Sigmoid colon (tissue), 6 donors: ENCODE measurements at regions not wholly inside any gene's neighbourhood (a gene's known extent, or its start where the extent isn't known, plus 50 kb on each side); places are given as distances from the start of the nearest gene placed in this dataset.

Source experiments
- DNase-seq: peaks from one replicate; pipeline ENCODE4 v3.0.0-alpha.2; 2019
- H3K27ac ChIP-seq, 4 donors: fragments of 200-600 bp; sonication (generic); one replicate each; pipeline ENCODE4 v1.5.1; 2016 to 2019; ENCODE audit warnings: mild to moderate bottlenecking in 1 of 4
- H3K27me3 ChIP-seq, 3 donors: fragments of 200-600 bp; sonication (generic); one replicate each; pipeline ENCODE4 v1.5.1; 2019; ENCODE audit warnings: mild to moderate bottlenecking in 1 of 3
- H3K36me3 ChIP-seq, 4 donors: fragments of 200-600 bp; sonication (generic); one replicate each; pipeline ENCODE4 v1.5.1; 2016 to 2019
- H3K4me1 ChIP-seq, 4 donors: fragments of 200-600 bp; sonication (generic); one replicate each; pipeline ENCODE4 v1.5.1; 2017 to 2019
- H3K4me3 ChIP-seq, 4 donors: fragments of 200-600 bp; sonication (generic); one replicate each; pipeline ENCODE4 v1.5.1; 2017 to 2019; ENCODE audit warnings: mild to moderate bottlenecking in 2 of 4, moderate library complexity in 1 of 4
- H3K9me3 ChIP-seq, 4 donors: fragments of 200-600 bp in 3 of 4; sonication (generic) in 3 of 4; one replicate each; pipeline versions ENCODE4 v1.5.1 to v1.6.1; 2013 to 2019
- CTCF ChIP-seq, 4 experiments: fragments of 450-650 bp in 3 of 4; fragments of 200-600 bp in 1 of 4; IDR thresholded peaks; one replicate each; pipeline ENCODE4 v1.5.1; 2016 to 2019; ENCODE audit warnings: antibody characterized with exemption in 4 of 4, mild to moderate bottlenecking in 3 of 4, moderate library complexity in 2 of 4
- EP300 ChIP-seq, 4 donors: sonication (generic); formaldehyde crosslinking; IDR thresholded peaks; one replicate each; pipeline ENCODE4 v1.6.1; 2017; ENCODE audit warnings: antibody characterized with exemption in 4 of 4
- POLR2A ChIP-seq, 2 donors: fragments of 450-650 bp; IDR thresholded peaks; one replicate each; pipeline ENCODE4 v1.6.1; 2016; ENCODE audit warnings: antibody characterized with exemption in 2 of 2, mild to moderate bottlenecking in 2 of 2, moderate library complexity in 2 of 2
- POLR2AphosphoS5 ChIP-seq, 4 donors: sonication (generic); formaldehyde crosslinking; IDR thresholded peaks; one replicate each; pipeline ENCODE4 v1.6.1; 2017; ENCODE audit warnings: antibody characterized with exemption in 4 of 4
- WGBS, 2 donors: extraction: QIAGEN DNeasy Blood & Tissue Kit; methylation state at CpG; one replicate each; pipeline ENCODE4 v1.1.7; 2013; 5-methylcytosine and 5-hydroxymethylcytosine counted together
- intact Hi-C: fragments of 100-400 bp; cut with DNase I; formaldehyde crosslinking; loops from one replicate; pipeline ENCODE4 v1.15.1; 2023
- donor health status: healthy with polysubstance abuse.
- donor health status: healthy.

DNA sequence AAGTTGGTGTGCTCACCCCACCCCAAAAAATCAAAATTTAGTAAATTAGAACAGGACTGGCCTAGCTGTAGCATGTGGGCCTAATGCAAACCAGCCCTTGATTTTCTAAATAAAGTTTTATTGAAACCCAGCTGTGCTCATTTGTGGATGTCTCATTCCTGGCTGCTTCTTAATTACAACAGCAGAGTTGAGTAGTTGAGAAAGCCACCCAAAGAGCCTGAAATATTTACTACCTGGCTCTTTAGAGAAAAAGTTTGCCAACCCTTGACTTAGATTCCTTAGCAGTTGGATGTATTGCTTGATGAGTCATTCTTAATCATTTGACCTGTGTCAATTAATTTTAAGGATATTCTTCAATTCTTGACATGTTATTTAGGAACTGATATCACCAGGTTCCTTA lies 168.3 kb upstream of the PUDP start:
- Histone ChIP-seq H3K4me3 (no peak overlapping the region), H3K27me3 (no peaks in the 10 kb centered on the region), H3K36me3 (no peaks in the 10 kb centered on the region), H3K4me1 (no peaks in the 10 kb centered on the region), H3K27ac (no peak overlapping the region), H3K9me3 (no peaks in the 10 kb centered on the region)
- intact Hi-C loops, result no loop called here
- TF ChIP-seq POLR2AphosphoS5 (IDR thresholded peaks at IDR 0.05) (no peak), POLR2A (IDR thresholded peaks at IDR 0.05) (no peak), CTCF (IDR thresholded peaks at IDR 0.05) (no peak), EP300 (IDR thresholded peaks at IDR 0.05) (no peak)
- no peak for DNase-seq

DNA sequence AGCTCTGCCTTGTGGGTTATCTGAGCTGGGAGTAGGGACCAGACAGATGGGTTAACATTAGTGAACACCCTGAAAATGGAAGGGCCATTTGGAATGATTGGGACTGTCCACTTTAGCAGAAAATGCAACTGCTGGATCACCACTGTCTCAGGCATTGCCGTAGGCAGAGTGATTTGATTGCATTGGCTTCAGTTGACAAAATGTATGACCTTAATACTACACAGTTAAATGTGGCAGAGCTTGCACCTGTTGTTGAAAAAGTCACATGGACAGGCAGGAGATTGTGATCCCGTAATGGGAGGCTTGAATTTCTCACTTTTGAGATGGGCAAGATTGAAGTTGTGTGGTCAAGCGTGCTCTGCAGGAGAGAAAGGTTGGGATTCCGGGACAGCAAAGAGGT lies 166.5 kb upstream of the PUDP start:
- no peak for TF ChIP-seq POLR2A (IDR thresholded peaks at IDR 0.05)
- TF ChIP-seq EP300 (IDR thresholded peaks at IDR 0.05), result no peak
- no peak for TF ChIP-seq POLR2AphosphoS5 (IDR thresholded peaks at IDR 0.05)
- no peak for TF ChIP-seq CTCF (IDR thresholded peaks at IDR 0.05)
- Histone ChIP-seq H3K9me3 (no peaks in the 10 kb centered on the region), H3K27me3 (no peaks in the 10 kb centered on the region), H3K36me3 (no peaks in the 10 kb centered on the region), H3K4me1 (no peaks in the 10 kb centered on the region), H3K4me3 (no peak overlapping the region), H3K27ac (no peak overlapping the region)
- no peak for DNase-seq
- WGBS, 2 donors, result 93 to 95% methylated on average over 4 of the region's 4 CpGs
- intact Hi-C loops, result no loop called here

DNA sequence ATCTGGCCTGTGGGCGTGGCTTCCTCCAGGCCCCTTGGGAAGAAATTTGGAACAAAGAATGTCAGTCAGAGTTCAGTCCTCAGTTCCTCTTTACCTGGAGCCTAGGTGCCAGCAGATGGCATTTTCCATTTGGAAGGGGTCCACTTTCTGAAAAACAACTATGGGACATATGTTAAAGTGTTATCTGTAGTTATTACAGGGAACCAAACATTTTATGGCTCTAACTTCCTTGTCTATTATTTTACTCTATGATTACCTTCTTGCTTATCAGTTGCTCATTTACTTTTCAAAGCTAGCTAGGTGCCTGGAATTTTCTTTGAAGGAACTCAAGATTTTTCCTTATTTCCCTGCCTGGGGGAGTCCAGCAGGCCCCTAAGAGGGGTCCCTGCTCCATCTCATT lies 159.8 kb upstream of the PUDP start:
- H3K27me3 ChIP-seq, result no peaks in the 10 kb centered on the region
- WGBS, 2 donors, result 49 to 84% methylated on average over 1 of the region's 1 CpG

DNA sequence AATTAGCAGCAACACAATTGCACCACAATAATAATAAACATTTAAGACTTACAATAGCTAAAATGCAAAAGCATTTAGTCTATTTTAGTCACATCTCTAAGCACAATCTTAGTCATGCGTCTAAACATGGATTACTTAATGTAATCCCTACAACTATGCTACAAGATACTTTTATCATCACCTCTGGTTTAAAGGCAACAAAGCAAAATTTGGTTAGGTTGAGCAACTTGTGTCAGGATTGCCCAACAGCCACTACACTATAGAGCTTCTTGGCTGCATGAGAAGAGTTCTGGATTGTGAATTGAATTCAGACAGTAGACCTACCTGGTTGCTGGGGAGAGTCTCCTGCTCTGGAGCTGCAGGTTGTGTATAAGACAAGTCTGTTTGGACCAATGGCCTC lies 146.5 kb upstream of the PUDP start:
- no peak for TF ChIP-seq POLR2A (IDR thresholded peaks at IDR 0.05)
- TF ChIP-seq CTCF (IDR thresholded peaks at IDR 0.05), result no peak
- TF ChIP-seq POLR2AphosphoS5 (IDR thresholded peaks at IDR 0.05), result no peak
- no peak for TF ChIP-seq EP300 (IDR thresholded peaks at IDR 0.05)
- Histone ChIP-seq H3K4me1 (no peaks in the 10 kb centered on the region), H3K9me3 (no peaks in the 10 kb centered on the region), H3K27me3 (no peaks in the 10 kb centered on the region), H3K27ac (no peak overlapping the region), H3K36me3 (no peaks in the 10 kb centered on the region), H3K4me3 (no peak overlapping the region)
- 84 to 88% methylated on average over 1 of the region's 1 CpG for WGBS, 2 donors
- intact Hi-C loops, result no loop called here
- DNase-seq, result no peak

More for the DNA sequence above, 159.8 kb upstream of the PUDP start:
- TF ChIP-seq POLR2AphosphoS5 (IDR thresholded peaks at IDR 0.05) (no peak), POLR2A (IDR thresholded peaks at IDR 0.05) (no peak), EP300 (IDR thresholded peaks at IDR 0.05) (no peak)
- Histone ChIP-seq H3K4me1 (no peaks in the 10 kb centered on the region), H3K4me3 (no peak overlapping the region), H3K9me3 (no peaks in the 10 kb centered on the region), H3K27ac (no peak overlapping the region), H3K36me3 (no peaks in the 10 kb centered on the region)
- intact Hi-C loops, result no loop called here
- DNase-seq, result no peak

DNA sequence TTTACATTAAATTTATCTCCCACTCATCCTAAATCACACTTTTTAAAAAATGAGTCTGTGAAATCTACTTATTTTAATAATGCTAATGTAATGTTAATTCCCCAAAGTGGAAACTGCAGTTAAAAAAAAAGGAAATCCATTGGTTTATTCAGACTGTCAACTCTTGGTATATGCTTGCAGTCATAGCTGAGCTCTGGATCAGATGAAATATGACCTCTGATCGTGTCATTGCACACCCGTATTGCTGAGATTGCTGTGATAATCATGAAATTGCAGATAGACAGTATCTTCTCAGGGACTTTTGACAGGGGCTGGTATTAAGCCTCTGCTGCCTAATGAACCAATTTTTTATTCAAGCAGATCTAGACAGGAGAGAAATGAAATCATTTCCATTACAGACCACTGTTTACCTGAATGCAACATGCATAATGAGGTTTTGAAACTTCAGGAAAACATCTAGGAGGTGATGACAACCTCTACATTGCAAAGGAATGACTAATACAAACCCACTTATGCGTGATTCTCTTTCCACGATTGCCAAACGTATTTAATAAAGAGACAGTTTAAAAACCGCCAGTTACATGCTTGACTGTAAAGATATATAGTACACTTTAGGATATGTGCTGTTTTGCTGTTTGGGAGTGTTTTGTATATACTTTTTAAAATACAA lies 138.3 kb upstream of the PUDP start:
- no peak for TF ChIP-seq POLR2AphosphoS5 (IDR thresholded peaks at IDR 0.05)
- TF ChIP-seq CTCF (IDR thresholded peaks at IDR 0.05), result no peak
- no peak for TF ChIP-seq EP300 (IDR thresholded peaks at IDR 0.05)
- no peak for TF ChIP-seq POLR2A (IDR thresholded peaks at IDR 0.05)
- 71 to 83% methylated on average over 6 of the region's 6 CpGs for WGBS, 2 donors
- DNase-seq, result no peak

More for the DNA sequence above, 138.3 kb upstream of the PUDP start:
- Histone ChIP-seq H3K9me3 (no peaks in the 10 kb centered on the region), H3K27ac (no peak overlapping the region), H3K36me3 (no peaks in the 10 kb centered on the region), H3K4me1 (no peaks in the 10 kb centered on the region), H3K27me3 (no peaks in the 10 kb centered on the region), H3K4me3 (no peak overlapping the region)
- intact Hi-C loops, result no loop called here
